ENCODE measurements at regions not wholly inside any gene's neighbourhood (a gene's known extent, or its start where the extent isn't known, plus 50 kb on each side); places are given as distances from the start of the nearest gene placed in this dataset.

DNA sequence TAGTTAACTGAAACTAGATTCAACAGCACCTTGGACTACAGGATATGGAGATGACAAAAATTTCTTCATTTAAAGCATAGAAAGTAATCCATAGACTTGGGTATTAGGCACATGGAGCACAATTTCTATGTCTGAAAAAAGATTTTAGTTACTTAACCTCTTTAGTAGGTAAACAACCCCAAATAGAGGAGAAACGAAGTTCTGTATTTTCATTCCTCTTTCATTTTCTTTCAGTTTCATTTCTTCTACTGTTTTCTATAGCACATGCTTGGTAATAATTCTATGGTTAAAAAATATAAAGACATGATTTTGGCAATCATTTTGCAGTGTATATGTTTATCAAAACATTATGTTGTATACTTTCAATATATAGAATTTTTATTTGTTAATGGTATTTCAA, 99.5 kb downstream of the CASP12 start:
- no peaks in the 10 kb centered on the region for H3K4me1 ChIP-seq (ENCODE audit: control insufficient read depth, extremely low read depth, insufficient read depth, low read length)
- peak overlapping the region; percentile 76 for H3K4me2 ChIP-seq (ENCODE audit: extremely low read depth, insufficient read depth, low read length)
- H3K9ac ChIP-seq (ENCODE audit: insufficient read depth, low read length): no peak overlapping the region
- no peaks in the 10 kb centered on the region for H4K20me1 ChIP-seq (ENCODE audit: control insufficient read depth, extremely low read depth, insufficient read depth, low read length)
- no peaks in the 10 kb centered on the region for H3K36me3 ChIP-seq (ENCODE audit: control insufficient read depth, insufficient read depth, low read length)
- H3K9me3 ChIP-seq (ENCODE audit: control insufficient read depth, insufficient read depth, low read depth, low read length): no peaks in the 10 kb centered on the region
- H2AFZ ChIP-seq (ENCODE audit: low read length): peak overlapping the region; percentile 73
- peak in 1 of 2 donors; percentile 7 for DNase-seq (ENCODE audit: low read depth in 2 of 2)
- no peak overlapping the region for H3K27ac ChIP-seq (ENCODE audit: insufficient read depth, low read length)
- TF ChIP-seq EZH2 (IDR thresholded peaks at IDR 0.05; ENCODE audit: low read length, missing control alignments): no peak
- TF ChIP-seq, protein P1, sequence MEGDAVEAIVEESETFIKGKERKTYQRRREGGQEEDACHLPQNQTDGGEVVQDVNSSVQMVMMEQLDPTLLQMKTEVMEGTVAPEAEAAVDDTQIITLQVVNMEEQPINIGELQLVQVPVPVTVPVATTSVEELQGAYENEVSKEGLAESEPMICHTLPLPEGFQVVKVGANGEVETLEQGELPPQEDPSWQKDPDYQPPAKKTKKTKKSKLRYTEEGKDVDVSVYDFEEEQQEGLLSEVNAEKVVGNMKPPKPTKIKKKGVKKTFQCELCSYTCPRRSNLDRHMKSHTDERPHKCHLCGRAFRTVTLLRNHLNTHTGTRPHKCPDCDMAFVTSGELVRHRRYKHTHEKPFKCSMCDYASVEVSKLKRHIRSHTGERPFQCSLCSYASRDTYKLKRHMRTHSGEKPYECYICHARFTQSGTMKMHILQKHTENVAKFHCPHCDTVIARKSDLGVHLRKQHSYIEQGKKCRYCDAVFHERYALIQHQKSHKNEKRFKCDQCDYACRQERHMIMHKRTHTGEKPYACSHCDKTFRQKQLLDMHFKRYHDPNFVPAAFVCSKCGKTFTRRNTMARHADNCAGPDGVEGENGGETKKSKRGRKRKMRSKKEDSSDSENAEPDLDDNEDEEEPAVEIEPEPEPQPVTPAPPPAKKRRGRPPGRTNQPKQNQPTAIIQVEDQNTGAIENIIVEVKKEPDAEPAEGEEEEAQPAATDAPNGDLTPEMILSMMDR (conservative IDR thresholded peaks at IDR 0.05 in 1 of 2, IDR thresholded peaks at IDR 0.05 in 1 of 2; ENCODE audit: low read depth in 1 of 2, low read length in 2 of 2): no peak
- no peaks in the 10 kb centered on the region for H3K27me3 ChIP-seq (ENCODE audit: control insufficient read depth, insufficient read depth, low read length)
- peak overlapping the region; percentile 6 to 39 (median 34) for H3K4me3 ChIP-seq (replicated peaks in 1 of 4; ENCODE audit: control extremely low read depth in 1 of 4, insufficient read depth in 1 of 4, low read depth in 3 of 4, low read length in 4 of 4)
- H3K79me2 ChIP-seq (ENCODE audit: control insufficient read depth, insufficient read depth, low read length): no peaks in the 10 kb centered on the region

DNA sequence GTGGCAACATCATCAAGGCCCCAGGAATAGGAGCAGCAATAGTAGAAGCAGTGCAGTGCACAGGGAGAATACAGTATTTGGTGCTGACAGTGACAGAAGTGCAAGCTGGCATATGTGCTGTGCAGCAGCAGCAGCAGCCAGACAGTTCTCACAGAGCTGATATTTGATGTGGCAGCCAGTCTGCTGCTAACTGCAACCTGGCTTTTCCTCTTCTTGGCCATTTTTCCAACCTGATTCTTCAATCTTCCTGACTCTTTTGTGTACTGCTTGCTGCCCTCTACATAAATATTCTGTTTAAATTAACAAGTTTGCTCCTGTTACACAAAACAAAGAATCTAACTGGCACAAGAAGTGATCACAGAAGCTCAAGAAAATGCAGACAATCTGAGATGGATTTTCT, 102.0 kb downstream of the CASP12 start:
- no peak overlapping the region for H3K9ac ChIP-seq (ENCODE audit: insufficient read depth, low read length)
- no peak overlapping the region for H3K27ac ChIP-seq (ENCODE audit: insufficient read depth, low read length)
- H3K79me2 ChIP-seq (ENCODE audit: control insufficient read depth, insufficient read depth, low read length): no peaks in the 10 kb centered on the region
- H3K9me3 ChIP-seq (ENCODE audit: control insufficient read depth, insufficient read depth, low read depth, low read length): no peaks in the 10 kb centered on the region
- H3K4me2 ChIP-seq (ENCODE audit: extremely low read depth, insufficient read depth, low read length): no peak overlapping the region
- no peaks in the 10 kb centered on the region for H4K20me1 ChIP-seq (ENCODE audit: control insufficient read depth, extremely low read depth, insufficient read depth, low read length)
- no peak for TF ChIP-seq EZH2 (IDR thresholded peaks at IDR 0.05; ENCODE audit: low read length, missing control alignments)
- TF ChIP-seq, protein P1 (conservative IDR thresholded peaks at IDR 0.05 in 1 of 2, IDR thresholded peaks at IDR 0.05 in 1 of 2; ENCODE audit: low read depth in 1 of 2, low read length in 2 of 2): no peak
- H2AFZ ChIP-seq (ENCODE audit: low read length): no peak overlapping the region
- no peak overlapping the region for H3K4me3 ChIP-seq (replicated peaks in 1 of 4; ENCODE audit: control extremely low read depth in 1 of 4, insufficient read depth in 1 of 4, low read depth in 3 of 4, low read length in 4 of 4)
- no peaks in the 10 kb centered on the region for H3K4me1 ChIP-seq (ENCODE audit: control insufficient read depth, extremely low read depth, insufficient read depth, low read length)
- no peaks in the 10 kb centered on the region for H3K27me3 ChIP-seq (ENCODE audit: control insufficient read depth, insufficient read depth, low read length)
- DNase-seq (ENCODE audit: low read depth in 2 of 2): no peak
- no peaks in the 10 kb centered on the region for H3K36me3 ChIP-seq (ENCODE audit: control insufficient read depth, insufficient read depth, low read length)

DNA sequence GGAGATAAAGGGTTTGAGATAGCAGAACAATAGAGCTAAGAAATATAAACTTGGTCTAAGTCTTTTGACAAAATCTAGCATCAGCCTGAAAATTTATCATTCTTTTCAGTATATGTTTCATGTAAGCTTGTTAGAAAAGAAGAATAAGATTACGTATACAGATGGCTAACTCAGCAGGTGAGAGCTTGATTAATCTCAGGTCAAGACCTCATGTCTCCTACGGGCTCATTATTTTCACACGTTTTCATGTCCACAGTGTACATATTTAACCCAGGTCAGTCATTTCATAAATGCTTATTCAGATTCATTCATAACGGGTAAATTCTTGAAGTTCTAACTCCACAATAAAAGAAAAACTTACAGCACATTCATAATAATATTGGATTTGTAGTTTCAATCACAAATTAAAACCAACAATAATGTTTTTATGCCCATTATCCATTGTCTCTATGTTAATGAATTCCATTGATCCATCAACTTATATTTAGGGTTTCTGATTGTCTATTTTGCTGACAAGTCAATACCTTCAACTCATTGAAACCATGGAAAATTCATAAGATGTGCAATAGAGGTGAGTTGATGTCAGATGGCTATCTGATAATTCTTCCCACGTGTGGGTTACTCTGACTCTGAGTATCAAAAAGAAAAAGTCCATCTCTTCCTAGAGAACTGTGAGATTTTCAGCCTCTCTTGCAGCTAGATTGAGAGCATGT, 102.6 kb downstream of the CASP12 start:
- H3K27ac ChIP-seq (ENCODE audit: insufficient read depth, low read length): no peak overlapping the region
- H3K36me3 ChIP-seq (ENCODE audit: control insufficient read depth, insufficient read depth, low read length): no peaks in the 10 kb centered on the region
- H3K79me2 ChIP-seq (ENCODE audit: control insufficient read depth, insufficient read depth, low read length): no peaks in the 10 kb centered on the region
- TF ChIP-seq, protein P1 (conservative IDR thresholded peaks at IDR 0.05 in 1 of 2, IDR thresholded peaks at IDR 0.05 in 1 of 2; ENCODE audit: low read depth in 1 of 2, low read length in 2 of 2): no peak
- TF ChIP-seq EZH2 (IDR thresholded peaks at IDR 0.05; ENCODE audit: low read length, missing control alignments): no peak
- H3K27me3 ChIP-seq (ENCODE audit: control insufficient read depth, insufficient read depth, low read length): no peaks in the 10 kb centered on the region
- DNase-seq (ENCODE audit: low read depth in 2 of 2): no peak
- no peak overlapping the region for H2AFZ ChIP-seq (ENCODE audit: low read length)
- no peak overlapping the region for H3K4me2 ChIP-seq (ENCODE audit: extremely low read depth, insufficient read depth, low read length)
- no peak overlapping the region for H3K9ac ChIP-seq (ENCODE audit: insufficient read depth, low read length)
- H3K4me1 ChIP-seq (ENCODE audit: control insufficient read depth, extremely low read depth, insufficient read depth, low read length): no peaks in the 10 kb centered on the region
- no peaks in the 10 kb centered on the region for H3K9me3 ChIP-seq (ENCODE audit: control insufficient read depth, insufficient read depth, low read depth, low read length)
- H3K4me3 ChIP-seq (replicated peaks in 1 of 4; ENCODE audit: control extremely low read depth in 1 of 4, insufficient read depth in 1 of 4, low read depth in 3 of 4, low read length in 4 of 4): no peak overlapping the region
- H4K20me1 ChIP-seq (ENCODE audit: control insufficient read depth, extremely low read depth, insufficient read depth, low read length): no peaks in the 10 kb centered on the region
